RPMI8226 (cell line): ENCODE measurements at regions not wholly inside any gene's neighbourhood (a gene's known extent, or its start where the extent isn't known, plus 50 kb on each side); places are given as distances from the start of the nearest gene placed in this dataset.
A peak's percentile ranks its signal among the peaks of the same experiment; 100 is the strongest.

ENCODE experiments used
- DNase-seq: peaks from one replicate; pipeline ENCODE4 v3.0.0-alpha.2; 2015

GRCh38 chr13:39941911-39942551 is 286.6 kb downstream of the COG6 start:
- DNase-seq = no peak

DNA sequence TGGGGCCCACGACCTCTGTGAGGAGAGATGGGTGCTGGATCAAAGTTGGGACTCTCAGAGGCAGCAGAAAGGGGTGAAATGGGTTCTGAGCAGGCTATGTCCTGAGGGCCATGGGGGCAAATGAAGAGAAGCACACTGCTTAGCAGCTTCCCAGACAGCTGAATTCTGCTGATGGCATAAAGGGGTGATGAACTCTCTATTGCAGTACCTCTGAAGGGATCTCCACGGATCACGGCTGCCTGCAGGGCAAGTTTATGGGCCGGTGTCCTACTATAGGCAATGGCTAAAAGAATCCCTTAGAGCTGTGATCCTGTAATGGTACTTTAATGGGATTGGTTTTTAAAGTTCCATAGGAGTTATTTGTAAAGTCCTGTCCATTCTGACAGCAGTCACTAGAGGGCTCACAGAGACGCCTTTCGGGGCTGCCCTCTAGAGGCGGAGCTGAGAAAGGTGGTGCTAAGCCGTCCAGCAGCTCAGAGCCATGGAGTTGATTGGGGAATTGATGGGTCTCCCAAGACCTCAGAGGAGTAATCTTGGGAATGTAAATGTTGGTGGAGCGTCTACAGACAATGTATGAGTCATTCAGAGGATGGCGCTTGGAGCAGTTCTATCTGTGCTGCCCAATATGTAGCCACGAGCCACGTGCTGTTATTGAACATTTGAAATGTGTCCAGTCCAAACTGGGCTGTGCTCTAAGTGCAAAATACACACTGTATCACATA is 287.3 kb downstream of the COG6 start:
- DNase-seq = peak; percentile 67

DNA sequence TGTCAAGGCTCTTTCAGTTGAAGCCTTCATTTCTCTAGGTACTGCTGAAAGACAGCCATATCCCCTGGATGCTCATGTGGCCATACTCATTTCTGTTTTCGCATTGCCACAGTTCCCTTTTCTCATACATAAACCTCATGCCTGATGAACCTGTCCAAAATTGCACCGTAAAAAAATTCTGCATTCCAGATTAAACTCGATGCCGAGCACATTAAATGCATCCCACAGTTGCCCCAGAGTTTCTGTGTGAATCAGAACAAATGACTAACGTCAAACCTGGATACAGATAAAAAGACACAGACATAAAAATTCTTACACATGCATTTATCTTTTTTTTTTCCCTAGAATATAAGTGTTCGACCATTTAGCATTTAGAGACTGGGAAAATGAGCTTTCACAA is 288.2 kb downstream of the COG6 start:
- no peak for DNase-seq

GRCh38 chr13:39945226-39945625 is 289.8 kb downstream of the COG6 start:
- DNase-seq = no peak

- no peak for DNase-seq
These were observed 291.3 kb downstream of the COG6 start for GRCh38 chr13:39946769-39947168.

DNA sequence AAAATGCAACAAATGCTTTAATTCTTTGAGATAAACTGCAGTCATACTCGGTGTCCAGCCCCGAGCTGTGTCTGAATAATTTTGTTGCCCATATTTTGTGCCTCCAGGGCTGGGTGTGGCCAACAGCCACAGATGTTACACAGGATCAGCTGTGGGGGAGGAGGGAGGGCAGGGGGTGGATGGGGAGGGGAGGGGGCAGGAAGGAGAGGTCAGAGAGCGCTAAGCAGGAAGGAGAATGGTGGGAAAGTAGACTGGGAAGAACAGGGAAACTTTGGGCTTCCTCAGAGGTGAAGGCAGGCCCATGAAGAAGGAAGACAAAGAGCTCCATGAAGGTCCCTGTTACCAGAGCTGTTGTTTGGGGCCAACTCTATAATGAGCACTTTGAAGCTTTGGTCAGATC is 295.8 kb downstream of the COG6 start:
- no peak for DNase-seq

GRCh38 chr13:39952249-39953233 is 297.1 kb downstream of the COG6 start:
- no peak for DNase-seq

DNA sequence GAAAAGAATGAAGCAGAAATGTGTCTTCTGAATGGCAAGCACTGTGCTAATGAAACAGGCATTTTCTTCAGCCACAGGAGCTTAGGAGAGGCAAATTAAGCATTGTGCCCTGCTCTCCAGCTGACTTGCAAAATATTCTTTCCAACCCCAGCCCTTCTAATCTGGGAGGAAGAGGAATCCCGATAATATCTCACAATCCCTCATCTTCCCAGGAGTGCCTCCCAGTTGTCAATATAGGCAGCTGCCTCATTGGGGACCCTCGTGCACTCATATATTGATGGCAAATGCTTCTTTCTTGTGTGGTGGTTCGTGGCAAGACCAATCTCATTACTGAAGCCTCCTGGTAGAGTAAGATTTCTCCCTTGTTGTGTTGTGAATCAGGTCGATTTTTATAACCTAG is 299.0 kb downstream of the COG6 start:
- DNase-seq = no peak

GRCh38 chr13:39955560-39955959 is 300.1 kb downstream of the COG6 start:
- no peak for DNase-seq

DNA sequence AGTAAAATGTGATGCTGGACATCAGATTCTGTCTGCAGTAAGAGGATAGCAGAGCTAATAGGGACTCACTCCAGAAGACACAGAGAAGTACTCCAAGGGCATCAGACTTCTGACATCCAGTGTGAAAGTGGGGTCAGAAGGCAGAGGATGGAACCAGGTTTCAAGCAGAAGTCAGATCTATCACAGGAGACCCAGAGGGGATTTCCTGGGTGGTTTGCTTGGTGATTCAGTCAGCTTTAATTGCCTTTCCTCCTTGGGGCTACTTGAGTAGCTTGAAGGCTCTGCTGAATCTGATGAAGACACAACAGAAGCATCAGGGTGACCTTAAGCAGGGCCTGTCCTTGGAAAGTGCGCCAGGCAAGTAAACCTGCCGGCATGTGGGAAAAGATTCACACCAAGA is 300.6 kb downstream of the COG6 start:
- DNase-seq = no peak

GRCh38 chr13:39957868-39958677 is 302.6 kb downstream of the COG6 start:
- DNase-seq = peak; percentile 19

DNA sequence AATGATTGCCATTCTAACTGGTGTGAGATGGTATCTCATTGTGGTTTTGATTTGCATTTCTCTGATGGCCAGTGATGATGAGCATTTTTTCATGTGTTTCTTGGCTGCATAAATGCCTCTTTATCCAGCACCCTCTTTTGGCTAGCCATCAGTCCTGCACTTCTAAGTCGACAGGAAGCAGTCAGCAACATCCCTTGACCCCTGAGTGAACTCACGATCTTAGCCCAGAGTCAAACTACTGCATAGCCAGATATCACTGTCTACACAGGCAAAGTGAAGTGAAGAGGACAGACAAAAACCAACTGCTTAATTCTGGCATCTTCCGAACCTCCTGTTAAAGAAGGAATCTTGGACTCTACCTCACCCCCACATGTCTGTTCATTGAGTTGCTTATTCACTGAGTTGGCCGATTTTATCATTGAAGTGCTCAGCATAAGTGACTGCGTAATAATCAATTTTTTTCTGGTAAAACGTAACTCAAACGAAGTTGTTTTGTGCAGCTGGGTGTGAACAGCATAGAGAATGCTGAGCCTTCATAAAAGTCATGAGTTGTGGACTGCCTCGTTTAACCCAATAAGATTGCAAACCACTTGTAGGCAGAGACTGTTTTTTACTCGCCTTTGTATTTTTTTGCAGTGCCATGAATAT is 304.2 kb downstream of the COG6 start:
- DNase-seq = peak; percentile 5

GRCh38 chr13:39960191-39960590 is 304.7 kb downstream of the COG6 start:
- no peak for DNase-seq

DNA sequence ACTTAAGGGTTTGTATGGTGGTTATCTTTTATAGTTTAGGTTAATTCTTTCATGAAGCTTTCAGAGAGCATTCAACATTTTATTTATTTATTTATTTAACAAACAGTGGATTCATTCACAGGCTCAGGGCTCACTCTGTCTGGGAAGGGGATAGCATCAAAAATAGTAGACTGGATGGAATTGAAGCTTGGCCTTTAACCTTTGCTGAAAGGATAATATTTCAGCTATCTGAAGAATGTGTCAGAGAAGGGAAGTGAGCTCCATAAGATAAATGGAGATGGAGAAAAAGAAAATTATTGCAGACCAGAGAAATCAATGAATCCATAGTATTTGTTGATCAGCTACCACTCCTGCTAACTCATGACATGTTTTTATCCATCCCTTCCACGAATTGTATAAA is 305.6 kb downstream of the COG6 start:
- DNase-seq = no peak

GRCh38 chr13:39963612-39964011 is 308.1 kb downstream of the COG6 start:
- DNase-seq = no peak

DNA sequence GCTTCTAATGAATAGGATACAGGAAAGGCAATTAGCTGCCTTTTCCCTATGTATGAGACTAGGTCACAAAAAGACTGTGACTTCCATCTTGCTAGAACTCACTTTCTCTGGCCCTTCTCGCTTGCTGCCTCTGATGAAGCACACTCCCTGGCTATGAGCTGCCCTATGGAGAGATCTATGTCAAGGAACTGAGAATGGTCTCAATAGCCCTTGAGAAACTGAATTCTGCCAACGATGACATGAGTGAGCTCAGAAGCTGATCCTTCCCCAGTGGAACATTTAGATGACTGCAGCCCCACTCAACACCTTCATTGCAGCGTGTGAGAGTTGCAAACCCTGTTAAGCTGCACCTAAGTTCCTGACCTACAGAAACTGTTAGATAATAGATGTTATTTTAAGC is 309.8 kb downstream of the COG6 start:
- no peak for DNase-seq

DNA sequence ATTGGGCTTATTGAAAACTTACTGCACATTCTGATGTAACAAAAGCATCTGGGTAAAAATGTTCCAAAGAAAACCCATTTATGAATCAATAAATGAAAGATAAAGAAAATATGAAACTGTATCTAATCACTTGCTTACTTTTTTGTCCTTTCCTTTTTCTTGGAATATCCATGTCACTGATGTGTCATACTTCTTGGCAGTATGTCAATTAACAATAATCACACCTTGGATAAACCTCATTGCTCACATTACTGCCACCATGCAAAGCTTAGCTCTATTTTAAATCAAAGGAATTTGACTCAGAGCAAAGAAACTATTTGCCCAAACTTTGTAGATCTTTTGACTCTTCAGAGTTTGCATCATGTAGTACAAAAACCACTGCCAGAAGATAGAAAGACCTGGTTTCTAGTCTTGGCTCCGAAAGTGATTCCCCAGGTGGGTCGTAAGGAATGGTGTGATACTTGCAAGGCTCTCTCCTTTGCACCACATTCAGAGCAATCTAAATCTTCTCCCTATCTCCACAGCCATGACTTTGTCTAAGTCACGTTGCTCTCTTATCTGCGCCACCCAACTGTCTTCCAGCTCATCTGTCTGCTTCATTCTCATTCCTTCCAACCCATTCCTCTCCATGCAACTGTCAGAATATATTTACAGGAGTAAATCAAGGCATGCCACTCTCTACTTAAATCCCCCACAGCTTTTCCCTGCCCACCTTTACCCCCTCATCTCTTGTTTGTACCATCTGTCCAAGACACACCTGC is 311.9 kb downstream of the COG6 start:
- DNase-seq = no peak

DNA sequence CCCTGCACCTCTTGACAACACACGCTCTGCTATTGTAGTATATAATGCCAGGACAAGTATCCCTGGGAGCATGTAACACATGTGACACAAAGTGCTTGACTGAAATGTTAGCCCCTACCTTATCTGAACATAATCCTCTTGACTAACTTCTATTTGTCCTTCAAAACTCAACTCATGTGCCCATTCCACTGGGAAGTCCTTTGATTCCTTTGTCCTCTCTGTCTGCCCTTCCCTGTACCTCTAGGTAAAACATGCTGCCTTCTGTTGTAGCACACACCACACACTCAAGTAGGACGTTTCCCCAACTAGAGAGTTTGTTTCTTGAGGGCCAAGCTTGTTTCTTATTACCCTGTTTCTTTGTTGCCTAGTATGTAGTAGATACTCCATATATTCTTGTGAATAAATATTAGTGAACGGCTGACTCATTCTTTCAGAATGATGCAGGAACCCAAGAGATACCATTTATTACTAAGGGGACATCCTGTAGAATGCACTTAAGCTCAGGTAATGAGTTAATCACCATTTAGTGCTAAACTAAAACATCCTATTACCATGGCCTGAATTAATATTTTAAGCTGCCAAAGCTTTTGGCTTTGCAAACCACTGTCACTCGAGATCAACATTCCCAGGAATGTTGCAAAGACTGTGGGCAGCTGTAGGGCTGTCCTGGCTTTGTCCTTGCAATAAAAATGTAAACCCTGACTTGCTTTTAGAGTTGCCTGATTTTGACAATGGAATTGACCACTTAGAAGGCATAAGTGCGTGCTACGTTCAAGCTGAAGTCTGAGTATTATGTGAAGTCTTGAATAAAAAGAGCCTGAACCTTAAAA is 313.4 kb downstream of the COG6 start:
- no peak for DNase-seq

- DNase-seq = no peak
These were observed 314.9 kb downstream of the COG6 start for GRCh38 chr13:39970177-39970846.

- no peak for DNase-seq
These were observed 316.1 kb downstream of the COG6 start for GRCh38 chr13:39971526-39971925.
